ENCODE measurements at regions not wholly inside any gene's neighbourhood (a gene's known extent, or its start where the extent isn't known, plus 50 kb on each side); places are given as distances from the start of the nearest gene placed in this dataset.

- no peaks in the 10 kb centered on the region for H3K4me1 Mint-ChIP-seq
- intact Hi-C loops (cut with DNase I, micrococcal nuclease): no loop called here
- H3K27ac Mint-ChIP-seq: no peak overlapping the region
- H3K4me3 Mint-ChIP-seq: no peak overlapping the region
- POLR2A ChIA-PET: interaction anchor here (0.5 kb wide), 1 partner anchor 104 kb away, joined by 3 read pairs; no protein-coding TSS in a partner anchor
- no peaks in the 10 kb centered on the region for H3K27me3 Mint-ChIP-seq
- DNase-seq: no peak
- no peaks in the 10 kb centered on the region for H3K9me3 Mint-ChIP-seq (ENCODE audit: low read depth)
- CTCF ChIA-PET: interaction anchor here (0.6 kb wide), 1 partner anchor 103 kb away, joined by 3 read pairs; no protein-coding TSS in a partner anchor
- H3K36me3 Mint-ChIP-seq (ENCODE audit: low read depth): no peaks in the 10 kb centered on the region
- ATAC-seq: no peak
Measured at GRCh38 chr4:81571105-81571504, 99.4 kb upstream of the RASGEF1B start.

DNA sequence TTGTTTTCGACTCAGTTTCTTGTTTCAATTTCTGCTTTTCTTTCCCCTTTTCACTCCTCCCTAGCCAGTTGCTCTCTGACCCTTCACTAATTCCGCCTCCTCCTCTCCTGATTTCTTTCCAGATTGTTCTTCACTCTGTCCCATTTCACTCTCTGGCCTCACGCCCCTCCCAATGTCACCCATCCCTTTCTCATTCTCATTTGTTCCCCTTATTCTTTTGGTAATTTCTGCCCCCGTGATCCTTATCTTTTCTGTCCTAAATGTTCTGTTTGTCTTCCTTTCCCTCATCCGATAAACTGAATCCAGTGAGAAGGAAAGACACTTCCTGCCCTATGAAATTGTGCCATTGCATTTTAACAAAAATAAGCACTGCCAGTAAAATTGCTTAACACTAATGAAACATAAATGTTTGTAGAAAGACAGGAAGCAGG lies 94.5 kb upstream of the RASGEF1B start:
- Mint-ChIP-seq H3K9me3 (ENCODE audit: low read depth) (no peaks in the 10 kb centered on the region), H3K27ac (no peak overlapping the region), H3K4me1 (peaks cover 5% of the 10 kb centered on the region), H3K27me3 (no peaks in the 10 kb centered on the region), H3K4me3 (no peak overlapping the region), H3K36me3 (ENCODE audit: low read depth) (no peaks in the 10 kb centered on the region)
- DNase-seq (no peak), ATAC-seq (no peak)
- POLR2A ChIA-PET: no interaction called here
- CTCF ChIA-PET: no interaction called here
- intact Hi-C loops (cut with DNase I, micrococcal nuclease): loop anchor here in 1 of 2 experiments (10.0 kb wide), 1 partner anchor 479 kb away; no protein-coding TSS in a partner anchor

GRCh38 chr4:81565142-81565870 lies 93.6 kb upstream of the RASGEF1B start:
- H3K9me3 Mint-ChIP-seq (ENCODE audit: low read depth): no peaks in the 10 kb centered on the region
- no peak for DNase-seq
- H3K4me3 Mint-ChIP-seq: no peak overlapping the region
- ChIA-PET CTCF (no interaction called here), POLR2A (no interaction called here)
- H3K27me3 Mint-ChIP-seq: no peaks in the 10 kb centered on the region
- no peaks in the 10 kb centered on the region for H3K36me3 Mint-ChIP-seq (ENCODE audit: low read depth)
- intact Hi-C loops (cut with DNase I, micrococcal nuclease): loop anchor here in 1 of 2 experiments (10.0 kb wide), 1 partner anchor 479 kb away; no protein-coding TSS in a partner anchor
- H3K4me1 Mint-ChIP-seq: peaks cover 5% of the 10 kb centered on the region
- H3K27ac Mint-ChIP-seq: no peak overlapping the region
- ATAC-seq: no peak

GRCh38 chr4:81564025-81564424 lies 92.3 kb upstream of the RASGEF1B start:
- POLR2A ChIA-PET: interaction anchor here (0.6 to 0.7 kb wide), 2 partner anchors 11 to 147 kb away, joined by 3 to 4 read pairs; no protein-coding TSS in a partner anchor
- intact Hi-C loops (cut with DNase I, micrococcal nuclease): loop anchor here in 1 of 2 experiments (10.0 kb wide), 1 partner anchor 481 kb away; no protein-coding TSS in a partner anchor
- CTCF ChIA-PET: interaction anchor here (0.6 to 0.7 kb wide), 2 partner anchors 60 to 97 kb away, joined by 3 read pairs; no protein-coding TSS in a partner anchor

DNA sequence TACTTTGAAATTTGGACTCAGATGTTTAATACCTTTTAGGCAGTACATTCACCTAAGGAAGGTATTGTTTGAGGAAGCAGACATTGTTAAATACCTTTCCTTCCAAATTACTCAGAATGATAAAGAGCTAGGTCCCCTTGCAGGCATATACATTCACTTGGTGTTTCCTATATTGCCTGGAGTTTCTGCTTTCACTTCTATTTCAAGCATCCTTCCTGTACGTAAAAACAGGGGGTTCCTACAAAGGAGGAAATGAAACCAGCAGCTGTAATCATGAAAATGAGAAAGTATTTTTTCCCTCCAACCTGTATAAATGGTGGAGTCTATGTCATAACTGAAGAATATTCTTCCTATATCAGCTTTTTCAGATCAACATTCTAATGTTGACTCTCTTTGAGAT lies 90.4 kb upstream of the RASGEF1B start:
- CTCF ChIA-PET: no interaction called here
- peaks cover 8% of the 10 kb centered on the region for H3K4me1 Mint-ChIP-seq

More at GRCh38 chr4:81564025-81564424, 92.3 kb upstream of the RASGEF1B start:
- no peaks in the 10 kb centered on the region for H3K27me3 Mint-ChIP-seq
- no peak for ATAC-seq
- no peaks in the 10 kb centered on the region for H3K9me3 Mint-ChIP-seq (ENCODE audit: low read depth)
- no peak overlapping the region for H3K27ac Mint-ChIP-seq
- H3K4me1 Mint-ChIP-seq: peaks cover 6% of the 10 kb centered on the region
- DNase-seq: no peak
- no peak overlapping the region for H3K4me3 Mint-ChIP-seq
- H3K36me3 Mint-ChIP-seq (ENCODE audit: low read depth): no peaks in the 10 kb centered on the region

GRCh38 chr4:81557306-81557705 lies 85.6 kb upstream of the RASGEF1B start:
- intact Hi-C loops (cut with DNase I, micrococcal nuclease): no loop called here
- Mint-ChIP-seq H3K4me1 (peaks cover 16% of the 10 kb centered on the region), H3K9me3 (ENCODE audit: low read depth) (peaks cover 3% of the 10 kb centered on the region), H3K27me3 (no peaks in the 10 kb centered on the region), H3K27ac (no peak overlapping the region), H3K36me3 (ENCODE audit: low read depth) (no peaks in the 10 kb centered on the region), H3K4me3 (no peak overlapping the region)
- ChIA-PET CTCF (interaction anchor here (1.0 kb wide), 1 partner anchor 41 kb away, joined by 3 read pairs; no protein-coding TSS in a partner anchor), POLR2A (no interaction called here)
- no peak for DNase-seq
- ATAC-seq: no peak

More for the DNA sequence above, 90.4 kb upstream of the RASGEF1B start:
- ATAC-seq (peak; percentile 82), DNase-seq (no peak)
- H3K9me3 Mint-ChIP-seq (ENCODE audit: low read depth): no peaks in the 10 kb centered on the region
- H3K27ac Mint-ChIP-seq: no peak overlapping the region
- POLR2A ChIA-PET: no interaction called here
- H3K4me3 Mint-ChIP-seq: no peak overlapping the region
- intact Hi-C loops (cut with DNase I, micrococcal nuclease): loop anchor here in 1 of 2 experiments (1.0 to 10.0 kb wide), 2 partner anchors 68 to 483 kb away; no protein-coding TSS in a partner anchor
- H3K36me3 Mint-ChIP-seq (ENCODE audit: low read depth): no peaks in the 10 kb centered on the region
- no peaks in the 10 kb centered on the region for H3K27me3 Mint-ChIP-seq

GRCh38 chr4:81555489-81555888 lies 83.8 kb upstream of the RASGEF1B start:
- Mint-ChIP-seq H3K4me3 (no peak overlapping the region), H3K9me3 (ENCODE audit: low read depth) (peaks cover 3% of the 10 kb centered on the region), H3K4me1 (peaks cover 14% of the 10 kb centered on the region), H3K36me3 (ENCODE audit: low read depth) (no peaks in the 10 kb centered on the region), H3K27me3 (no peaks in the 10 kb centered on the region), H3K27ac (no peak overlapping the region)
- DNase-seq: no peak
- no peak for ATAC-seq
- intact Hi-C loops (cut with DNase I, micrococcal nuclease): no loop called here
- ChIA-PET CTCF (no interaction called here), POLR2A (no interaction called here)

- DNase-seq (no peak), ATAC-seq (no peak)
- POLR2A ChIA-PET: no interaction called here
- Mint-ChIP-seq H3K4me3 (no peak overlapping the region), H3K27me3 (no peaks in the 10 kb centered on the region), H3K27ac (no peak overlapping the region), H3K36me3 (ENCODE audit: low read depth) (no peaks in the 10 kb centered on the region), H3K4me1 (peaks cover 10% of the 10 kb centered on the region), H3K9me3 (ENCODE audit: low read depth) (peaks cover 3% of the 10 kb centered on the region)
- intact Hi-C loops (cut with DNase I, micrococcal nuclease): no loop called here
- CTCF ChIA-PET: interaction anchor here (0.6 to 0.9 kb wide), 2 partner anchors 127 to 145 kb away, joined by 3 read pairs; no protein-coding TSS in a partner anchor
Measured at GRCh38 chr4:81552086-81552485, 80.4 kb upstream of the RASGEF1B start.

GRCh38 chr4:81550388-81550859 lies 78.7 kb upstream of the RASGEF1B start:
- peaks cover 3% of the 10 kb centered on the region for H3K9me3 Mint-ChIP-seq (ENCODE audit: low read depth)
- POLR2A ChIA-PET: no interaction called here
- intact Hi-C loops (cut with DNase I, micrococcal nuclease): no loop called here

DNA sequence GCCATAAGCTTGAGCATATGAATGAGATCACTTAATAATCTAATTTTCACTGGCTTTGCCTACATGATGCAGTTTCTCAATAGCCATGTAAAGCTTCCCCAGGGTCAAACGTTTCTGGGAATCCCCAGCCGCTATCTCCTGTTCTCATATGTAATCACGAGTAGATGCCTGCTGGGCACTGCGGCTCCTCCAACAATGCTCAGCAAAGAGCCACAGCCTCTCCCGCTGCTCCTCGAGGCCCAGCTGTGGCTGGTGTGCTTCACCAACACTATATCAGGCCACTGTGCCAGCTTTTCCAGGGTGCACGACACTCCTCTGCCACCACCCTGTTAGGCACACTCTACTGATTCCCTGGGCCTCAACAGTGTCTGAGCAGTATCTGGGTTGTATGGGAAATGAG lies 78.3 kb upstream of the RASGEF1B start:
- no peak overlapping the region for H3K27ac Mint-ChIP-seq
- H3K27me3 Mint-ChIP-seq: no peaks in the 10 kb centered on the region
- H3K36me3 Mint-ChIP-seq (ENCODE audit: low read depth): no peaks in the 10 kb centered on the region
- no peak for ATAC-seq
- peaks cover 3% of the 10 kb centered on the region for H3K9me3 Mint-ChIP-seq (ENCODE audit: low read depth)
- intact Hi-C loops (cut with DNase I, micrococcal nuclease): no loop called here
- peaks cover 3% of the 10 kb centered on the region for H3K4me1 Mint-ChIP-seq
- no peak for DNase-seq
- H3K4me3 Mint-ChIP-seq: no peak overlapping the region
- CTCF ChIA-PET: interaction anchor here (0.7 to 1.4 kb wide), 2 partner anchors 20 to 79 kb away, joined by 3 read pairs; no protein-coding TSS in a partner anchor
- POLR2A ChIA-PET: no interaction called here

More at GRCh38 chr4:81550388-81550859, 78.7 kb upstream of the RASGEF1B start:
- no peak for DNase-seq
- Mint-ChIP-seq H3K27me3 (no peaks in the 10 kb centered on the region), H3K4me3 (no peak overlapping the region), H3K36me3 (ENCODE audit: low read depth) (no peaks in the 10 kb centered on the region), H3K27ac (peak overlapping the region; percentile 9), H3K4me1 (peaks cover 7% of the 10 kb centered on the region)
- CTCF ChIA-PET: interaction anchor here (1.4 kb wide), 1 partner anchor 79 kb away, joined by 3 read pairs; no protein-coding TSS in a partner anchor
- no peak for ATAC-seq

- H3K27ac Mint-ChIP-seq: no peak overlapping the region
- CTCF ChIA-PET: no interaction called here
- POLR2A ChIA-PET: no interaction called here
Measured at GRCh38 chr4:81546777-81547176, 75.1 kb upstream of the RASGEF1B start.

More at GRCh38 chr4:81546777-81547176, 75.1 kb upstream of the RASGEF1B start:
- Mint-ChIP-seq H3K27me3 (no peaks in the 10 kb centered on the region), H3K4me3 (no peak overlapping the region), H3K36me3 (ENCODE audit: low read depth) (no peaks in the 10 kb centered on the region), H3K9me3 (ENCODE audit: low read depth) (peaks cover 10% of the 10 kb centered on the region), H3K4me1 (no peaks in the 10 kb centered on the region)
- intact Hi-C loops (cut with DNase I, micrococcal nuclease): no loop called here
- DNase-seq: no peak
- ATAC-seq: no peak

Measured in activated CD4-positive, alpha-beta T cell treated with anti-CD3 and anti-CD28 coated beads for 36 hours (primary cell).